Body of pancreas (tissue), 4 donors: ENCODE measurements at regions not wholly inside any gene's neighbourhood (a gene's known extent, or its start where the extent isn't known, plus 50 kb on each side); places are given as distances from the start of the nearest gene placed in this dataset.

Source experiments
- ATAC-seq: fragments of 150-250 bp; one replicate; pipeline ENCODE4 v1.9.1; 2016
- DNase-seq, 4 donors: peaks; one replicate each; pipeline ENCODE4 v3.0.0-alpha.2; 2019
- H3K27ac ChIP-seq, 4 donors: fragments of 200-600 bp; sonication (generic); 1 replicate in 3 of 4; 2 replicates in 1 of 4; pipeline versions ENCODE4 v1.5.1 to v1.6.1; 2016 to 2019; ENCODE audit warnings: mild to moderate bottlenecking in 1 of 4, mixed read lengths in 1 of 4, moderate library complexity in 1 of 4
- H3K27me3 ChIP-seq, 2 donors: fragments of 200-600 bp; sonication (generic); one replicate each; pipeline ENCODE4 v1.6.0; 2016; ENCODE audit warnings: mild to moderate bottlenecking in 1 of 2
- H3K36me3 ChIP-seq, 2 donors: fragments of 200-600 bp; sonication (generic); replicated peaks in 1 of 2; 2 replicates each; pipeline ENCODE4 v1.5.1; 2016; ENCODE audit warnings: low read depth in 2 of 2; ENCODE audit not compliant: insufficient read depth in 1 of 2
- H3K4me1 ChIP-seq: fragments of 200-600 bp; sonication (generic); one replicate; pipeline ENCODE4 v1.6.0; 2016
- H3K4me3 ChIP-seq, 2 donors: fragments of 200-600 bp; sonication (generic); 1 replicate in 1 of 2; 2 replicates in 1 of 2; pipeline ENCODE4 v1.5.1; 2016 to 2019
- H3K9me3 ChIP-seq, 3 donors: fragments of 200-600 bp; sonication (generic); 1 replicate in 2 of 3; 2 replicates in 1 of 3; pipeline ENCODE4 v1.5.1; 2016
- CTCF ChIP-seq, 7 experiments: fragments of 450-650 bp in 4 of 7; fragments of 200-600 bp in 3 of 7; sonication (generic) in 3 of 7; IDR thresholded peaks; one replicate each; pipeline ENCODE4 v1.5.1; 2016 to 2019; ENCODE audit warnings: antibody characterized with exemption in 7 of 7
- POLR2A ChIP-seq, 3 donors: fragments of 450-650 bp; IDR thresholded peaks; one replicate each; pipeline ENCODE4 v1.6.1; 2016; ENCODE audit warnings: antibody characterized with exemption in 3 of 3, mild to moderate bottlenecking in 2 of 3
- WGBS, 2 donors: methylation state at CpG; one replicate each; pipeline ENCODE4 v1.1.5; 2017; 5-methylcytosine and 5-hydroxymethylcytosine counted together
- intact Hi-C: fragments of 100-400 bp; cut with DNase I; formaldehyde crosslinking; loops from one replicate; pipeline ENCODE4 v1.15.1; 2023

- ATAC-seq: no peak
- TF ChIP-seq CTCF (IDR thresholded peaks at IDR 0.05): no peak
- no peak for TF ChIP-seq POLR2A (IDR thresholded peaks at IDR 0.05)
- Histone ChIP-seq H3K27me3 (no peaks in the 10 kb centered on the region), H3K4me3 (no peak overlapping the region), H3K4me1 (no peaks in the 10 kb centered on the region), H3K27ac (no peak overlapping the region), H3K9me3 (no peaks in the 10 kb centered on the region), H3K36me3 (no peaks in the 10 kb centered on the region)
- DNase-seq: no peak
- intact Hi-C loops: no loop called here
- WGBS, 2 donors: 52 to 58% methylated on average over 9 of the region's 9 CpGs
These were observed 131.9 kb upstream of the KCNJ6 start for GRCh38 chr21:38048167-38048566.

- no peak overlapping the region for H3K4me3 ChIP-seq
- DNase-seq (no peak), ATAC-seq (no peak)
- WGBS, 2 donors: 54% methylated on average over 4 of the region's 4 CpGs
- TF ChIP-seq CTCF (IDR thresholded peaks at IDR 0.05) (no peak), POLR2A (IDR thresholded peaks at IDR 0.05) (no peak)
- no peaks in the 10 kb centered on the region for H3K9me3 ChIP-seq
- H3K4me1 ChIP-seq: no peaks in the 10 kb centered on the region
- intact Hi-C loops: no loop called here
- no peaks in the 10 kb centered on the region for H3K27me3 ChIP-seq
- no peak overlapping the region for H3K27ac ChIP-seq
- no peaks in the 10 kb centered on the region for H3K36me3 ChIP-seq
These were observed 138.1 kb upstream of the KCNJ6 start for GRCh38 chr21:38054334-38054733.

GRCh38 chr21:38056481-38056880 is 140.2 kb upstream of the KCNJ6 start:
- Histone ChIP-seq H3K36me3 (no peaks in the 10 kb centered on the region), H3K4me1 (no peaks in the 10 kb centered on the region), H3K27ac (no peak overlapping the region), H3K9me3 (no peaks in the 10 kb centered on the region), H3K27me3 (no peaks in the 10 kb centered on the region), H3K4me3 (no peak overlapping the region)
- intact Hi-C loops: no loop called here
- DNase-seq (no peak), ATAC-seq (no peak)
- 48 to 55% methylated on average over 1 of the region's 1 CpG for WGBS, 2 donors
- no peak for TF ChIP-seq CTCF (IDR thresholded peaks at IDR 0.05)
- TF ChIP-seq POLR2A (IDR thresholded peaks at IDR 0.05): no peak

- no peaks in the 10 kb centered on the region for H3K27me3 ChIP-seq
- H3K36me3 ChIP-seq: no peaks in the 10 kb centered on the region
- WGBS, 2 donors: 33 to 56% methylated on average over 1 of the region's 1 CpG
- intact Hi-C loops: no loop called here
- H3K4me1 ChIP-seq: no peaks in the 10 kb centered on the region
- ATAC-seq (no peak), DNase-seq (no peak)
- no peak overlapping the region for H3K27ac ChIP-seq
- TF ChIP-seq POLR2A (IDR thresholded peaks at IDR 0.05): no peak
- TF ChIP-seq CTCF (IDR thresholded peaks at IDR 0.05): no peak
- H3K4me3 ChIP-seq: no peak overlapping the region
- H3K9me3 ChIP-seq: no peaks in the 10 kb centered on the region
These were observed 141.4 kb upstream of the KCNJ6 start for GRCh38 chr21:38057626-38058025.

- no peaks in the 10 kb centered on the region for H3K36me3 ChIP-seq
- no peak overlapping the region for H3K4me3 ChIP-seq
- H3K27me3 ChIP-seq: no peaks in the 10 kb centered on the region
- no peaks in the 10 kb centered on the region for H3K9me3 ChIP-seq
- WGBS, 2 donors: 63 to 67% methylated on average over 1 of the region's 1 CpG
- ATAC-seq: no peak
- H3K27ac ChIP-seq: no peak overlapping the region
- no peaks in the 10 kb centered on the region for H3K4me1 ChIP-seq
- TF ChIP-seq CTCF (IDR thresholded peaks at IDR 0.05) (no peak), POLR2A (IDR thresholded peaks at IDR 0.05) (no peak)
- intact Hi-C loops: no loop called here
- no peak for DNase-seq
These were observed 144.3 kb upstream of the KCNJ6 start for GRCh38 chr21:38060533-38060932.
